RWPE1 (cell line): ENCODE measurements at regions not wholly inside any gene's neighbourhood (a gene's known extent, or its start where the extent isn't known, plus 50 kb on each side); places are given as distances from the start of the nearest gene placed in this dataset.

Source experiments
- CTCF ChIA-PET: fragments of 350-600 bp; sonication (Branson Sonifier 250); formaldehyde crosslinking; extraction: SDS; loops from one replicate; lab custom pipeline; 2021; lab: Yijun Ruan, JAX
- POLR2A ChIA-PET: fragments of 400-600 bp; formaldehyde crosslinking; extraction: SDS; loops from one replicate; lab custom pipeline; 2020; ENCODE audit warnings: antibody characterized with exemption; ENCODE audit not compliant: low non-redundant PET; lab: Yijun Ruan, JAX
- DNase-seq: peaks from one replicate; pipeline ENCODE4 v3.0.0; 2012; ENCODE audit warnings: low spot score
- H3K27ac ChIP-seq: fragments of 450-650 bp; 2 replicates; pipeline ENCODE4 v1.5.1; 2017
- TF ChIP-seq, protein P1 (sequence below): fragments of 450-650 bp; conservative IDR thresholded peaks from 2 replicates; pipeline ENCODE4 v1.5.1; 2017; ENCODE audit warnings: low read depth, mild to moderate bottlenecking

DNA sequence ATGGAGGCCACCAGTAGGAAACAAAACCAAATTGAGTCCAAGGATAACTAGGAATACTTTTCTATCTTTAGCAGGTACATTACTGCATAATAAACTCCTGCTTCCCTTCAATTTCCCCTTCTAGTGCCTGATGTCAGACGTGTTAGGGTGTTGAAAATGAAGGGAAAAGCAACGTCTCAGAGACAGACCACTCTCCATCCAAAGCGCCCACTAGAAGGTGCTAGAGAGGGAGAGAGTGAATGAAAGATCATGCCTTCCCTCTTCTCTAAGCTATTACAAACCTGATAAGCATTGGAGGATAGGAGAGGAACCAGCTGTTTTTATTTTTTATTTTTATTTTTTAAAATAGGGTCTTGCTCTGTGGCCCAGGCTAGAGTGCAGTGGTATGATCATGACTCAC lies 64.1 kb downstream of the ZNF641 start:
- TF ChIP-seq, protein P1, sequence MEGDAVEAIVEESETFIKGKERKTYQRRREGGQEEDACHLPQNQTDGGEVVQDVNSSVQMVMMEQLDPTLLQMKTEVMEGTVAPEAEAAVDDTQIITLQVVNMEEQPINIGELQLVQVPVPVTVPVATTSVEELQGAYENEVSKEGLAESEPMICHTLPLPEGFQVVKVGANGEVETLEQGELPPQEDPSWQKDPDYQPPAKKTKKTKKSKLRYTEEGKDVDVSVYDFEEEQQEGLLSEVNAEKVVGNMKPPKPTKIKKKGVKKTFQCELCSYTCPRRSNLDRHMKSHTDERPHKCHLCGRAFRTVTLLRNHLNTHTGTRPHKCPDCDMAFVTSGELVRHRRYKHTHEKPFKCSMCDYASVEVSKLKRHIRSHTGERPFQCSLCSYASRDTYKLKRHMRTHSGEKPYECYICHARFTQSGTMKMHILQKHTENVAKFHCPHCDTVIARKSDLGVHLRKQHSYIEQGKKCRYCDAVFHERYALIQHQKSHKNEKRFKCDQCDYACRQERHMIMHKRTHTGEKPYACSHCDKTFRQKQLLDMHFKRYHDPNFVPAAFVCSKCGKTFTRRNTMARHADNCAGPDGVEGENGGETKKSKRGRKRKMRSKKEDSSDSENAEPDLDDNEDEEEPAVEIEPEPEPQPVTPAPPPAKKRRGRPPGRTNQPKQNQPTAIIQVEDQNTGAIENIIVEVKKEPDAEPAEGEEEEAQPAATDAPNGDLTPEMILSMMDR, result no peak
- no peak for DNase-seq
- ChIA-PET POLR2A (no interaction called here), CTCF (interaction anchor here (0.7 kb wide), 1 partner anchor 208 kb away, joined by 3 read pairs; no protein-coding TSS in a partner anchor)
- H3K27ac ChIP-seq, result no peak overlapping the region

DNA sequence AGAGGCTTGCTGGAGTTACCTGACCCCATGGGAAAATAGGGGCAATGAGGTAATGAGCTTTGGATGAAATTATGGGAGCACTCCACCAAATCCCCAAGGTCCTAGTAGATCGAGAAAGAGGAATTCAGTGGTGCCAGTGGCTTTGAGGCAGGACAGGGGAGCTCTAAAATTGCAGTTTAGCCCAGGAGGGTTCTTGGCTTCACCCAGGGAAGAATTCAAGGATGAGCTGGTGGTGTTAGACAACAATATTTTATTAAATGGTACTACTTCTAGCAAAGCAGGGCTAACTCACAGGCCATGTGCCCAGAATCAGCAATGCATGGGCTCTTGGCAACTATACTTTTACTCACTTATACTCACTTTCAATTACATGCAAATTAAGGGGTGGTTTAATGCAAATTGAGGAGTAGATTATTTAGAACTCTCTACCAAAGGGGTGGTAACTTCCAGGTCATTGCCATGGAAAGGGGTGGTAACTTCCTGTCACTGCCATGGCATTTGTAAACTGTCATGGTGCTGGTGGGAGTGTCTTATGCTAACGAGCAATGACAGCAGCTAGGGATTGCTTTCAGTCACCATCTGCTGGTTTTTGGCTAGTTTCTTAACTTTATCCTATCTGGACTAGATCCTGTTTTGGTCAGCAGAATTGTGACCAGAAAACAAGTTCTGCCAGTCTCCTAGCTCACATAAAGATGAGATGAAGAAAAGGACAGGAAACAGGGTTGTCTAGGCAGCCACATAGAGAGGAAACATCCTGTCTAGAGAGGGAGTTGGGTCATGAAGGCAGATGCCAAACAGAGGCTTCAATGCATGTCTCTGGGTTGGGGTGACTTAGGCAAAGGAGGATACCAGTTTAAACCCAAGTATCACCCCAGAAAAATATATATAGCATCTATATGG lies 64.7 kb downstream of the ZNF641 start:
- ChIA-PET POLR2A (no interaction called here), CTCF (no interaction called here)
- TF ChIP-seq, protein P1, result no peak
- H3K27ac ChIP-seq, result no peak overlapping the region
- DNase-seq, result no peak

DNA sequence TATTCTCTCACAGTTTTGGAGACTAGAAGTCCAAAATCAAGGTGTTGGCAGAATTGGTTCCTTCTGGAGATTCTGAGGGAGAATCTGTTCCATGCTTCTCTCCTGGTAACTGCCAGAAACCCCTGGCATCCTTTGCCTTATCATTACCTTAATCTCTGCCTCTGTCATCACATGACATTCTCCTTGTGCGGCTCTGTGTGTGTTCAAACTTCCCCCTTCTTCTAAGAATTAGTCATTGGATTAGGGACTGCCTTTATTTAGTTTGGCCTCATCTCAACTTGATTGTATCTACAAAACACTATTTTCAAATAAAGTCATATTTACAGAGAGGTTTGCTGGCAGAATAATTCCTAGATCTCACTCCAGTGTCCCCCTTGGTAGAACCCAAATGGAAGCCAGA lies 68.9 kb downstream of the ZNF641 start:
- H3K27ac ChIP-seq, result no peak overlapping the region
- TF ChIP-seq, protein P1, result no peak
- POLR2A ChIA-PET, result no interaction called here
- no peak for DNase-seq
- CTCF ChIA-PET, result no interaction called here

DNA sequence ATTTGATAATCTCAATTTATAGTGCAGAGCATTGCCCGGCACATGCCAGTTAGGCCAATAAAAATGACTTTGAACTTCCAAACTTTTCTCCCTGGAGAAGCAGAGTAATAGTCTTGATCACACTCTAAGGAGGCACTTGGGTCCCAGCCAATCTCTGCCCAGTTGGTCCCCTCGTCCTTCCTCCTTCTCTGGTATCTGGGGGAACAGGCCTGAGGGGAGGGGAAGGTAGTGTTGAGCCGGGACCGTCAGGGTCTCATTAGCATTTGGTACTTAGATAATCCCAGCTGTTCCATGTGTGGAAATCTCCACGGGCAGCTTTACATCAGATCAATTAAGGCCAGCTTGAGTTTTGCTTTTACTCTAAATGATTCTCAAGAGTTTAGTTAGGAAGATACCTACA lies 70.1 kb downstream of the ZNF641 start:
- no peak overlapping the region for H3K27ac ChIP-seq
- no peak for DNase-seq
- ChIA-PET POLR2A (no interaction called here), CTCF (interaction anchor here (0.6 kb wide), 1 partner anchor 176 kb away, joined by 3 read pairs; no protein-coding TSS in a partner anchor)
- TF ChIP-seq, protein P1, result no peak

DNA sequence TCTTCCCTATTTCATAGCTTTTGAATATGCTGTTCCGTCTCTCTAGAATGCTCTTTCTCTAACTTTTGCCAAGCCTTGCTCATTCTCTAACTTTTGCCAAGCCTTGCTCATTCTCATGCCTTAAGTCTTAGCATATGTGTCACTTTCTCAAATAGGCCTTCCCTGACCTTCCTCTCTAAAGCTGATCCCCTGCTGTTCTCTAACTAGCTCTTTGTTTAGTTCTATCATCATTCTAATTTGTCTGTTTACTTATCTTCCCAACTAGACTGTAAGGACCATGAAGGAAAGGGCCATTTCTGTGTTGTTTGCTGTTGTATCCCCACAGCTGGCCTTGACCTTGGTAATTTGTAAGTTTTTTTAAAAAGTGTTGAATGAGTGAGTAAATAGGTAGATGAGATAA lies 71.1 kb downstream of the ZNF641 start:
- no peak overlapping the region for H3K27ac ChIP-seq
- POLR2A ChIA-PET, result no interaction called here
- no peak for DNase-seq
- CTCF ChIA-PET, result interaction anchor here (0.7 kb wide), 1 partner anchor 102 kb away, joined by 3 read pairs; no protein-coding TSS in a partner anchor
- TF ChIP-seq, protein P1, result no peak

DNA sequence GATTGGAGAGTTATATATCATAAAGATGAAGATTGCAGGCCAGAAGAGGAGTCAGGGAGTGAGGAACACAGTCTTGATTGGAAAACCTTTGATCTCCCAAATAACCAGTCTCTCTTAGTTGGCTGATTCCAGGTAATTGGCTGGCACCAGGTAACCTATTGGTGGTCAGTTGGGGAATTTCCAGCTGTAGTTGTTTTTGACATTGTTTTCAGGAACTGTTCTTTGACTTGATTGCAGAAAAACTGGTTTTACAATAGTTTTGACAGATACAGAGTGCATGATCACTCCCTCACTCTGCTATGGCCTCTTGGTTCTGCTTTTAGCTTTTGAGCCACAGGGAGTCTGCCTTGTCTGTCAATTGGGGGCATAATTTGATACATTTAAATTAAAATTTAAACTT lies 71.6 kb downstream of the ZNF641 start:
- DNase-seq, result no peak
- H3K27ac ChIP-seq, result no peak overlapping the region
- TF ChIP-seq, protein P1, result no peak
- ChIA-PET CTCF (no interaction called here), POLR2A (no interaction called here)
